ENCODE measurements at regions not wholly inside any gene's neighbourhood (a gene's known extent, or its start where the extent isn't known, plus 50 kb on each side); places are given as distances from the start of the nearest gene placed in this dataset.

GRCh38 chr10:130776724-130777123 lies 534.8 kb downstream of the TCERG1L start:
- Histone ChIP-seq H3K27me3 (ENCODE audit: control insufficient read depth, insufficient read depth, low read length) (no peaks in the 10 kb centered on the region), H3K4me1 (ENCODE audit: control insufficient read depth, low read depth, low read length) (no peaks in the 10 kb centered on the region), H3K36me3 (ENCODE audit: control insufficient read depth, low read depth, low read length) (no peaks in the 10 kb centered on the region), H3K27ac (ENCODE audit: low read length) (no peak overlapping the region), H3K9ac (ENCODE audit: low read length) (no peak overlapping the region), H3K4me3 (ENCODE audit: low read length) (no peak overlapping the region), H3K9me3 (ENCODE audit: control insufficient read depth, low read depth, low read length) (no peaks in the 10 kb centered on the region)

- no peaks in the 10 kb centered on the region for H3K36me3 ChIP-seq (ENCODE audit: control insufficient read depth, low read depth, low read length)
- H3K9me3 ChIP-seq (ENCODE audit: control insufficient read depth, low read depth, low read length): no peaks in the 10 kb centered on the region
- no peak overlapping the region for H3K4me3 ChIP-seq (ENCODE audit: low read length)
- no peaks in the 10 kb centered on the region for H3K27me3 ChIP-seq (ENCODE audit: control insufficient read depth, insufficient read depth, low read length)
- H3K9ac ChIP-seq (ENCODE audit: low read length): no peak overlapping the region
- no peak overlapping the region for H3K27ac ChIP-seq (ENCODE audit: low read length)
- no peaks in the 10 kb centered on the region for H3K4me1 ChIP-seq (ENCODE audit: control insufficient read depth, low read depth, low read length)
Measured at GRCh38 chr10:130777507-130778165, 533.9 kb downstream of the TCERG1L start.

GRCh38 chr10:130778166-130778545 lies 533.4 kb downstream of the TCERG1L start:
- no peaks in the 10 kb centered on the region for H3K9me3 ChIP-seq (ENCODE audit: control insufficient read depth, low read depth, low read length)
- no peaks in the 10 kb centered on the region for H3K27me3 ChIP-seq (ENCODE audit: control insufficient read depth, insufficient read depth, low read length)
- no peak overlapping the region for H3K4me3 ChIP-seq (ENCODE audit: low read length)

GRCh38 chr10:130780763-130781162 lies 530.8 kb downstream of the TCERG1L start:
- Histone ChIP-seq H3K9me3 (ENCODE audit: control insufficient read depth, low read depth, low read length) (no peaks in the 10 kb centered on the region), H3K27ac (ENCODE audit: low read length) (no peak overlapping the region), H3K36me3 (ENCODE audit: control insufficient read depth, low read depth, low read length) (no peaks in the 10 kb centered on the region), H3K9ac (ENCODE audit: low read length) (no peak overlapping the region), H3K4me1 (ENCODE audit: control insufficient read depth, low read depth, low read length) (no peaks in the 10 kb centered on the region), H3K27me3 (ENCODE audit: control insufficient read depth, insufficient read depth, low read length) (no peaks in the 10 kb centered on the region), H3K4me3 (ENCODE audit: low read length) (no peak overlapping the region)

More at GRCh38 chr10:130778166-130778545, 533.4 kb downstream of the TCERG1L start:
- H3K36me3 ChIP-seq (ENCODE audit: control insufficient read depth, low read depth, low read length): no peaks in the 10 kb centered on the region
- no peak overlapping the region for H3K27ac ChIP-seq (ENCODE audit: low read length)
- H3K4me1 ChIP-seq (ENCODE audit: control insufficient read depth, low read depth, low read length): no peaks in the 10 kb centered on the region
- H3K9ac ChIP-seq (ENCODE audit: low read length): no peak overlapping the region

GRCh38 chr10:130781206-130781605 lies 530.3 kb downstream of the TCERG1L start:
- H3K27me3 ChIP-seq (ENCODE audit: control insufficient read depth, insufficient read depth, low read length): no peaks in the 10 kb centered on the region
- H3K27ac ChIP-seq (ENCODE audit: low read length): no peak overlapping the region
- no peak overlapping the region for H3K4me3 ChIP-seq (ENCODE audit: low read length)
- no peaks in the 10 kb centered on the region for H3K4me1 ChIP-seq (ENCODE audit: control insufficient read depth, low read depth, low read length)
- no peak overlapping the region for H3K9ac ChIP-seq (ENCODE audit: low read length)
- no peaks in the 10 kb centered on the region for H3K36me3 ChIP-seq (ENCODE audit: control insufficient read depth, low read depth, low read length)
- H3K9me3 ChIP-seq (ENCODE audit: control insufficient read depth, low read depth, low read length): no peaks in the 10 kb centered on the region

GRCh38 chr10:130781623-130782022 lies 529.9 kb downstream of the TCERG1L start:
- Histone ChIP-seq H3K4me3 (ENCODE audit: low read length) (no peak overlapping the region), H3K27me3 (ENCODE audit: control insufficient read depth, insufficient read depth, low read length) (no peaks in the 10 kb centered on the region)

GRCh38 chr10:130782467-130782866 lies 529.1 kb downstream of the TCERG1L start:
- Histone ChIP-seq H3K4me1 (ENCODE audit: control insufficient read depth, low read depth, low read length) (no peaks in the 10 kb centered on the region), H3K27ac (ENCODE audit: low read length) (no peak overlapping the region), H3K4me3 (ENCODE audit: low read length) (no peak overlapping the region), H3K27me3 (ENCODE audit: control insufficient read depth, insufficient read depth, low read length) (no peaks in the 10 kb centered on the region), H3K9me3 (ENCODE audit: control insufficient read depth, low read depth, low read length) (no peaks in the 10 kb centered on the region), H3K36me3 (ENCODE audit: control insufficient read depth, low read depth, low read length) (no peaks in the 10 kb centered on the region), H3K9ac (ENCODE audit: low read length) (no peak overlapping the region)

More at GRCh38 chr10:130781623-130782022, 529.9 kb downstream of the TCERG1L start:
- Histone ChIP-seq H3K36me3 (ENCODE audit: control insufficient read depth, low read depth, low read length) (no peaks in the 10 kb centered on the region), H3K4me1 (ENCODE audit: control insufficient read depth, low read depth, low read length) (no peaks in the 10 kb centered on the region), H3K27ac (ENCODE audit: low read length) (no peak overlapping the region), H3K9ac (ENCODE audit: low read length) (no peak overlapping the region), H3K9me3 (ENCODE audit: control insufficient read depth, low read depth, low read length) (no peaks in the 10 kb centered on the region)

GRCh38 chr10:130784326-130784725 lies 527.2 kb downstream of the TCERG1L start:
- no peaks in the 10 kb centered on the region for H3K9me3 ChIP-seq (ENCODE audit: control insufficient read depth, low read depth, low read length)
- no peaks in the 10 kb centered on the region for H3K4me1 ChIP-seq (ENCODE audit: control insufficient read depth, low read depth, low read length)
- H3K9ac ChIP-seq (ENCODE audit: low read length): no peak overlapping the region
- no peak overlapping the region for H3K4me3 ChIP-seq (ENCODE audit: low read length)
- no peaks in the 10 kb centered on the region for H3K27me3 ChIP-seq (ENCODE audit: control insufficient read depth, insufficient read depth, low read length)
- H3K36me3 ChIP-seq (ENCODE audit: control insufficient read depth, low read depth, low read length): no peaks in the 10 kb centered on the region
- no peak overlapping the region for H3K27ac ChIP-seq (ENCODE audit: low read length)

- Histone ChIP-seq H3K4me3 (ENCODE audit: low read length) (no peak overlapping the region), H3K9me3 (ENCODE audit: control insufficient read depth, low read depth, low read length) (no peaks in the 10 kb centered on the region), H3K27me3 (ENCODE audit: control insufficient read depth, insufficient read depth, low read length) (no peaks in the 10 kb centered on the region), H3K36me3 (ENCODE audit: control insufficient read depth, low read depth, low read length) (no peaks in the 10 kb centered on the region), H3K9ac (ENCODE audit: low read length) (no peak overlapping the region), H3K4me1 (ENCODE audit: control insufficient read depth, low read depth, low read length) (no peaks in the 10 kb centered on the region), H3K27ac (ENCODE audit: low read length) (no peak overlapping the region)
Measured at GRCh38 chr10:130786365-130786966, 525.1 kb downstream of the TCERG1L start.

- H3K27ac ChIP-seq (ENCODE audit: low read length): no peak overlapping the region
- no peaks in the 10 kb centered on the region for H3K4me1 ChIP-seq (ENCODE audit: control insufficient read depth, low read depth, low read length)
- H3K36me3 ChIP-seq (ENCODE audit: control insufficient read depth, low read depth, low read length): no peaks in the 10 kb centered on the region
- no peaks in the 10 kb centered on the region for H3K9me3 ChIP-seq (ENCODE audit: control insufficient read depth, low read depth, low read length)
- no peak overlapping the region for H3K4me3 ChIP-seq (ENCODE audit: low read length)
- H3K9ac ChIP-seq (ENCODE audit: low read length): no peak overlapping the region
- H3K27me3 ChIP-seq (ENCODE audit: control insufficient read depth, insufficient read depth, low read length): no peaks in the 10 kb centered on the region
Measured at GRCh38 chr10:130787243-130787642, 524.3 kb downstream of the TCERG1L start.

GRCh38 chr10:130787821-130788220 lies 523.7 kb downstream of the TCERG1L start:
- no peak overlapping the region for H3K27ac ChIP-seq (ENCODE audit: low read length)
- no peak overlapping the region for H3K4me3 ChIP-seq (ENCODE audit: low read length)
- H3K4me1 ChIP-seq (ENCODE audit: control insufficient read depth, low read depth, low read length): no peaks in the 10 kb centered on the region
- H3K36me3 ChIP-seq (ENCODE audit: control insufficient read depth, low read depth, low read length): no peaks in the 10 kb centered on the region
- H3K9me3 ChIP-seq (ENCODE audit: control insufficient read depth, low read depth, low read length): no peaks in the 10 kb centered on the region
- H3K27me3 ChIP-seq (ENCODE audit: control insufficient read depth, insufficient read depth, low read length): no peaks in the 10 kb centered on the region
- no peak overlapping the region for H3K9ac ChIP-seq (ENCODE audit: low read length)

GRCh38 chr10:130790339-130790738 lies 521.2 kb downstream of the TCERG1L start:
- no peak overlapping the region for H3K9ac ChIP-seq (ENCODE audit: low read length)
- H3K27ac ChIP-seq (ENCODE audit: low read length): no peak overlapping the region
- H3K4me3 ChIP-seq (ENCODE audit: low read length): no peak overlapping the region
- H3K27me3 ChIP-seq (ENCODE audit: control insufficient read depth, insufficient read depth, low read length): no peaks in the 10 kb centered on the region
- no peaks in the 10 kb centered on the region for H3K9me3 ChIP-seq (ENCODE audit: control insufficient read depth, low read depth, low read length)
- H3K4me1 ChIP-seq (ENCODE audit: control insufficient read depth, low read depth, low read length): no peaks in the 10 kb centered on the region
- no peaks in the 10 kb centered on the region for H3K36me3 ChIP-seq (ENCODE audit: control insufficient read depth, low read depth, low read length)

Measured in iPS-18a (cell line).